ENCODE measurements at regions not wholly inside any gene's neighbourhood (a gene's known extent, or its start where the extent isn't known, plus 50 kb on each side); places are given as distances from the start of the nearest gene placed in this dataset.
"Not testable (repeated sequence)": the region's sequence is repeated elsewhere in the genome, so short reads cannot be mapped to it uniquely, and the experiment has no call there.

DNA sequence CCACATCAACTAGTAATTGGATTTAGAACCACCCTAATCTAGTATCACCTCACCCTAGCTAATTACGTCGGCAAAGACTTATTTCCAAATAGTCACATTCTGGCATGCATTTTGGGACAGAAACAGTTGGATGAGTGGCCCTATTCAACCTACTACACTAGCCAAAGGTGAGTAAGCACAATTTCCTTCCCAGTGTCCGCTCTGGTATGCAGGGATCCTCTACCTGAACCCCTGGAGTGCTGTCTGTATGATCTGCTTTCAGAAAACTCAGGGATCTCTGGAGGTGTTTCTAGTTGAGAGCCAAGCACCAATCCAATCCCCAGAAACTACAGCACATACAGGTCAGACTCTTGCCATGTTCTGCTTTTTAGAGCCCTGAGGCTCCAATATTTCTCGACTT, 717.4 kb upstream of the MANEA start:
- H3K9me3 ChIP-seq (ENCODE audit: control insufficient read depth, insufficient read depth, low read length), result no peaks in the 10 kb centered on the region; the same call in 1 of the 2 replicates
- ChIA-PET POLR2A (no interaction called here), CTCF (no interaction called here)
- no peak overlapping the region for H3K27ac ChIP-seq (ENCODE audit: low read depth, low read length)
- TF ChIP-seq, protein P1, sequence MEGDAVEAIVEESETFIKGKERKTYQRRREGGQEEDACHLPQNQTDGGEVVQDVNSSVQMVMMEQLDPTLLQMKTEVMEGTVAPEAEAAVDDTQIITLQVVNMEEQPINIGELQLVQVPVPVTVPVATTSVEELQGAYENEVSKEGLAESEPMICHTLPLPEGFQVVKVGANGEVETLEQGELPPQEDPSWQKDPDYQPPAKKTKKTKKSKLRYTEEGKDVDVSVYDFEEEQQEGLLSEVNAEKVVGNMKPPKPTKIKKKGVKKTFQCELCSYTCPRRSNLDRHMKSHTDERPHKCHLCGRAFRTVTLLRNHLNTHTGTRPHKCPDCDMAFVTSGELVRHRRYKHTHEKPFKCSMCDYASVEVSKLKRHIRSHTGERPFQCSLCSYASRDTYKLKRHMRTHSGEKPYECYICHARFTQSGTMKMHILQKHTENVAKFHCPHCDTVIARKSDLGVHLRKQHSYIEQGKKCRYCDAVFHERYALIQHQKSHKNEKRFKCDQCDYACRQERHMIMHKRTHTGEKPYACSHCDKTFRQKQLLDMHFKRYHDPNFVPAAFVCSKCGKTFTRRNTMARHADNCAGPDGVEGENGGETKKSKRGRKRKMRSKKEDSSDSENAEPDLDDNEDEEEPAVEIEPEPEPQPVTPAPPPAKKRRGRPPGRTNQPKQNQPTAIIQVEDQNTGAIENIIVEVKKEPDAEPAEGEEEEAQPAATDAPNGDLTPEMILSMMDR (IDR thresholded peaks at IDR 0.05; ENCODE audit: low read depth, low read length), result no peak
- no peak overlapping the region for H3K4me3 ChIP-seq (ENCODE audit: low read depth, low read length)
- no peaks in the 10 kb centered on the region for H3K27me3 ChIP-seq (ENCODE audit: control insufficient read depth, insufficient read depth, low read length)
- no peak for DNase-seq (ENCODE audit: low read depth, low spot score)

DNA sequence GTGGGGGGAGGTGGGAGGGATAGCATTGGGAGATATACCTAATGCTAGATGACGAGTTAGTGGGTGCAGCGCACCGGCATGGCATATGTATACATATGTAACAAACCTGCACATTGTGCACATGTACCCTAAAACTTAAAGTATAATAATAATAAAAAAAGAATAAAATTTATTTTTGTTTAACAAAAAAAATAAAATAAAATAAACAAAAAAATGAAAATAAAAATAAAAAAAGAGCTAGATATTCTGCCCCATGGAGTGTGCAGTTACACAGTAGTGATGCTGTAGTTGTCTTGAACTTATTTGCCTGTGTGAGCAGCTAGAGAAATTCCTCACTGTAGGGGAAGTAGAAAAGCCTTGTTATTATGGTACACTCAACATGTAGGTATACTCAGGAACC, 720.3 kb upstream of the MANEA start:
- DNase-seq (ENCODE audit: low read depth, low spot score); H3K4me3 ChIP-seq (ENCODE audit: low read depth, low read length); POLR2A ChIA-PET; H3K27me3 ChIP-seq (ENCODE audit: control insufficient read depth, insufficient read depth, low read length); H3K27ac ChIP-seq (ENCODE audit: low read depth, low read length); CTCF ChIA-PET; H3K9me3 ChIP-seq (ENCODE audit: control insufficient read depth, insufficient read depth, low read length): not testable (repeated sequence)

DNA sequence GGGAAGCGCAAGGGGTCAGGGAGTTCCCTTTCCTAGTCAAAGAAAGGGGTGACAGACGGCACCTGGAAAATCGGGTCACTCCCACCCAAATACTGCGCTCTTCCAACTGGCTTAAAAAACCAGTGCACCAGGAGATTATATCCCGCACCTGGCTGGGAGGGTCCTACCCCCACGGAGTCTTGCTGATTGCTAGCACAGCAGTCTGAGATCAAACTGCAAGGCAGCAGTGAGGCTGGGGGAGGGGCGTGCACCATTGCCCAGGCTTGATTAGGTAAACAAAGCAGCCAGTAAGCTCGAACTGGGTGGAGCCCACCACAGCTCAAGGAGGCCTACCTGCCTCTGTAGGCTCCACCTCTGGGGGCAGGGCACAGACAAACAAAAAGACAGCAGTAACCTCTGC, 726.0 kb upstream of the MANEA start:
- POLR2A ChIA-PET; DNase-seq (ENCODE audit: low read depth, low spot score): not testable (repeated sequence)

DNA sequence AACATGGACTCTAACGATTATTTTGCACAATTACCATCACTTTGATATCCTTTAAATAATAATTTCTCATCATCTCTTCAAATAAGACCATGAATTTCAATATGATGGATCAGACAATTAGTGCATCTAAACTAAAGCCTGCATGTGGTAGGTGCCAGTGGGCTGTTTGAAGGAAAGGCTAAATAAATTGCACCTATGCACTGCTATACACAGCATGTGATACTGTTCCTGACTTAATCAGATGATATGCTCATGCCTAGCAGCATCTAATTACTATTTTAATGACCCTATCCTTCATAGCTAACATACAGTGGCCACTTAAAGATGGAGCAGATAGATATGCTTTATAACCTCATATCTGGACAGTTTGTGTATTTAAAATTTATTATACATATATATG, 731.6 kb upstream of the MANEA start:
- Histone ChIP-seq H3K27ac (ENCODE audit: low read depth, low read length) (no peak overlapping the region), H3K9me3 (ENCODE audit: control insufficient read depth, insufficient read depth, low read length) (peaks cover under 1% of the 10 kb centered on the region; the same call in 1 of the 2 replicates), H3K4me3 (ENCODE audit: low read depth, low read length) (no peak overlapping the region), H3K27me3 (ENCODE audit: control insufficient read depth, insufficient read depth, low read length) (no peaks in the 10 kb centered on the region)
- CTCF ChIA-PET, result no interaction called here
- POLR2A ChIA-PET, result no interaction called here
- no peak for DNase-seq (ENCODE audit: low read depth, low spot score)
- TF ChIP-seq, protein P1 (IDR thresholded peaks at IDR 0.05; ENCODE audit: low read depth, low read length), result no peak

More for the DNA sequence above, 726.0 kb upstream of the MANEA start:
- H3K4me3 ChIP-seq (ENCODE audit: low read depth, low read length); H3K27ac ChIP-seq (ENCODE audit: low read depth, low read length); H3K27me3 ChIP-seq (ENCODE audit: control insufficient read depth, insufficient read depth, low read length); CTCF ChIA-PET; H3K9me3 ChIP-seq (ENCODE audit: control insufficient read depth, insufficient read depth, low read length): not testable (repeated sequence)

DNA sequence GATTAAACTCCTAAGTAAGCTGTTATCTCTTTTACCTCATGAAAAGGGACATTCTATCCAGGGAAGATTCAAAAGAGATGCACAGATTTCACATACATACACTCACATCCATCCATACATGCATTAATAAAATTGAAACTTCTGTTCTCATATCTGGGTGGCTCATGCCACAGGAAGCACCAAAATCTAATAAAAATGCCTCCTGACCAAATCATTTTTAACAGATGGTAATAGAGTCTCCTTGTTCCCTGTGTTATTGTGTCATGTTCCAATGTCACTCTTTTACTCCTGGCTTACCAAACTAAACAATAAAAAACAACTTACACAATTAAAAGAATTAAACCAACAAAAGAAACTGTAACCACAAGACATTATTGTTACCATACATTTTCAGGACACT, 742.1 kb upstream of the MANEA start:
- ChIA-PET POLR2A (no interaction called here), CTCF (no interaction called here)
- TF ChIP-seq, protein P1 (IDR thresholded peaks at IDR 0.05; ENCODE audit: low read depth, low read length), result no peak
- H3K4me3 ChIP-seq (ENCODE audit: low read depth, low read length), result no peak overlapping the region
- no peaks in the 10 kb centered on the region for H3K27me3 ChIP-seq (ENCODE audit: control insufficient read depth, insufficient read depth, low read length)
- no peak overlapping the region for H3K27ac ChIP-seq (ENCODE audit: low read depth, low read length)
- H3K9me3 ChIP-seq (ENCODE audit: control insufficient read depth, insufficient read depth, low read length), result 0 out of 2 replicates have a peak, but pooled peaks cover 3% of the 10 kb centered on the region
- DNase-seq (ENCODE audit: low read depth, low spot score), result no peak

DNA sequence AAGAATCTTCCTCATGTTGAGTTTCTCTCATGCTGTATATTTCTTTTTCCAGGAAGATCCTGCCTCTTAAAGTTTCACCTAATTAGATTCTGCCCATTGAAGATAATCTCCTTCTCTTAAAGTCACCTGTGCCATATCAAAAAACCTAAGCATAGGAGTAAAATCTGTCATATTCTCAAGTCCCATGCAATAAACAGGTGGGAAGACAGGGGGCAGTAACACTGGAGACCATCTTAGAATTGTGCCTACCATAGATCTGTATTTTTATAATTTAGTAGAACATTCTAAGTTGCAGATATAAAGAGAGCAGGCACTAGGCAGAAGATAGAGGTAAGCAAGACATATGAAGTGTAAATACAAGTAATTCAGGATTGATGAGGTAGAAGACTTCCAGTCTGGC, 763.5 kb upstream of the MANEA start:
- CTCF ChIA-PET, result no interaction called here
- TF ChIP-seq, protein P1 (IDR thresholded peaks at IDR 0.05; ENCODE audit: low read depth, low read length), result no peak
- Histone ChIP-seq H3K9me3 (ENCODE audit: control insufficient read depth, insufficient read depth, low read length) (no peaks in the 10 kb centered on the region), H3K27me3 (ENCODE audit: control insufficient read depth, insufficient read depth, low read length) (no peaks in the 10 kb centered on the region), H3K27ac (ENCODE audit: low read depth, low read length) (no peak overlapping the region), H3K4me3 (ENCODE audit: low read depth, low read length) (no peak overlapping the region)
- DNase-seq (ENCODE audit: low read depth, low spot score), result no peak
- POLR2A ChIA-PET, result no interaction called here
